HCT116 (cell line): ENCODE measurements at regions not wholly inside any gene's neighbourhood (a gene's known extent, or its start where the extent isn't known, plus 50 kb on each side); places are given as distances from the start of the nearest gene placed in this dataset.

Experiments used
- CTCF ChIP-seq, 3 experiments: fragments of 200-600 bp in 1 of 3; sonication (generic) in 1 of 3; IDR thresholded peaks in 2 of 3; conservative IDR thresholded peaks in 1 of 3; 2 replicates each; pipeline ENCODE4 v1.5.1; 2012 to 2017; ENCODE audit warnings: low read depth in 2 of 3, low read length in 2 of 3, antibody characterized with exemption in 1 of 3, borderline replicate concordance in 1 of 3, control low read depth in 1 of 3, mild to moderate bottlenecking in 1 of 3, mixed read lengths in 1 of 3, mixed run types in 1 of 3, moderate library complexity in 1 of 3; ENCODE audit not compliant: insufficient read depth in 1 of 3
- MAX ChIP-seq: IDR thresholded peaks from 2 replicates; pipeline ENCODE4 v1.6.1; 2012

- TF ChIP-seq CTCF (IDR thresholded peaks at IDR 0.05 in 2 of 3, conservative IDR thresholded peaks at IDR 0.05 in 1 of 3; ENCODE audit: borderline replicate concordance in 1 of 3, insufficient read depth in 1 of 3, low read depth in 2 of 3, low read length in 2 of 3) (no peak), MAX (no peak)
Observed at GRCh38 chr4:26076896-26077295, 162.9 kb downstream of the SMIM20 start.
